ENCODE measurements at regions not wholly inside any gene's neighbourhood (a gene's known extent, or its start where the extent isn't known, plus 50 kb on each side); places are given as distances from the start of the nearest gene placed in this dataset.
A peak's percentile ranks its signal among the peaks of the same experiment; 100 is the strongest.

- TF ChIP-seq, protein P1, sequence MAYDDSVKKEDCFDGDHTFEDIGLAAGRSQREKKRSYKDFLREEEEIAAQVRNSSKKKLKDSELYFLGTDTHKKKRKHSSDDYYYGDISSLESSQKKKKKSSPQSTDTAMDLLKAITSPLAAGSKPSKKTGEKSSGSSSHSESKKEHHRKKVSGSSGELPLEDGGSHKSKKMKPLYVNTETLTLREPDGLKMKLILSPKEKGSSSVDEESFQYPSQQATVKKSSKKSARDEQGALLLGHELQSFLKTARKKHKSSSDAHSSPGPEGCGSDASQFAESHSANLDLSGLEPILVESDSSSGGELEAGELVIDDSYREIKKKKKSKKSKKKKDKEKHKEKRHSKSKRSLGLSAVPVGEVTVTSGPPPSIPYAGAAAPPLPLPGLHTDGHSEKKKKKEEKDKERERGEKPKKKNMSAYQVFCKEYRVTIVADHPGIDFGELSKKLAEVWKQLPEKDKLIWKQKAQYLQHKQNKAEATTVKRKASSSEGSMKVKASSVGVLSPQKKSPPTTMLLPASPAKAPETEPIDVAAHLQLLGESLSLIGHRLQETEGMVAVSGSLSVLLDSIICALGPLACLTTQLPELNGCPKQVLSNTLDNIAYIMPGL (CRISPR knock-in tag; IDR thresholded peaks at IDR 0.05; ENCODE audit: borderline replicate concordance), result no peak
- no peak for TF ChIP-seq CEBPB (IDR thresholded peaks at IDR 0.05)
These were observed 959.8 kb downstream of the ANKRD7 start (continued) for GRCh38 chr7:119184124-119184788.

DNA sequence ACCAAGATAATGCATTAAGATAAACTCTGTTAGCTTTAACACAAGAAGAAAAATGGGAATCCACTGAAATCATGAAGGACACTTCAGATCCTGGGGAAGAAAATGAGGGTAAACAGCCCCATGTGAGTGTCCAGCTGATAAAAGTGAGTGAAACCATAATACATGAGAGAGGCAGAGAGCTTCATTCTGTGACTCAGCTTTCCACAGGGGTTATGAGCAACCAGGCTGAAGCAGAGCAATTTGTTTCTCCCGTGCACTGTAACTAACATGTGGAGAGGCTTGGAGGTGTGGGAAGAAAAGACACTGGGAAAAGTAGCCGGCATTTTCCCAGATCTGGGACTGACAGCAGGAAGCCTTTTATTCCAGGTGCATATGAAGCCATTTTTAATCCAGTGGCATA is 971.7 kb downstream of the ANKRD7 start:
- H3K4me1 ChIP-seq, result no peaks in the 10 kb centered on the region
- TF ChIP-seq POLR2AphosphoS2 (conservative IDR thresholded peaks at IDR 0.05; ENCODE audit: low read length) (no peak), RFX5 (IDR thresholded peaks at IDR 0.05) (no peak), MYC (IDR thresholded peaks at IDR 0.05; ENCODE audit: borderline replicate concordance, low read length) (no peak), TFCP2L1 (CRISPR knock-in tag; IDR thresholded peaks at IDR 0.05) (no peak), KDM1A (IDR thresholded peaks at IDR 0.05; ENCODE audit: low read depth) (no peak), FOSB (CRISPR knock-in tag; IDR thresholded peaks at IDR 0.05) (no peak), FOXS1 (CRISPR knock-in tag; IDR thresholded peaks at IDR 0.05) (no peak), CEBPB (IDR thresholded peaks at IDR 0.05) (no peak), EHMT2 (IDR thresholded peaks at IDR 0.05; ENCODE audit: low read depth) (no peak)
- FAIRE-seq (no peak), ATAC-seq (no peak), DNase-seq (ENCODE audit: low read depth in 1 of 2, low spot score in 1 of 2) (no peak)
- H3K27ac ChIP-seq, result no peak overlapping the region
- ChIA-PET CTCF (interaction anchor here (1.7 kb wide), 1 partner anchor 20 kb away, joined by 4 read pairs; no protein-coding TSS in a partner anchor), POLR2A (no interaction called here)
- H3K4me3 ChIP-seq, result no peak overlapping the region
- 37% methylated on average over 2 of the region's 2 CpGs for WGBS (ENCODE audit: missing lambda C conversion rate)
- H3K9me3 ChIP-seq, result no peaks in the 10 kb centered on the region
- no peak overlapping the region for H3K4me2 ChIP-seq

DNA sequence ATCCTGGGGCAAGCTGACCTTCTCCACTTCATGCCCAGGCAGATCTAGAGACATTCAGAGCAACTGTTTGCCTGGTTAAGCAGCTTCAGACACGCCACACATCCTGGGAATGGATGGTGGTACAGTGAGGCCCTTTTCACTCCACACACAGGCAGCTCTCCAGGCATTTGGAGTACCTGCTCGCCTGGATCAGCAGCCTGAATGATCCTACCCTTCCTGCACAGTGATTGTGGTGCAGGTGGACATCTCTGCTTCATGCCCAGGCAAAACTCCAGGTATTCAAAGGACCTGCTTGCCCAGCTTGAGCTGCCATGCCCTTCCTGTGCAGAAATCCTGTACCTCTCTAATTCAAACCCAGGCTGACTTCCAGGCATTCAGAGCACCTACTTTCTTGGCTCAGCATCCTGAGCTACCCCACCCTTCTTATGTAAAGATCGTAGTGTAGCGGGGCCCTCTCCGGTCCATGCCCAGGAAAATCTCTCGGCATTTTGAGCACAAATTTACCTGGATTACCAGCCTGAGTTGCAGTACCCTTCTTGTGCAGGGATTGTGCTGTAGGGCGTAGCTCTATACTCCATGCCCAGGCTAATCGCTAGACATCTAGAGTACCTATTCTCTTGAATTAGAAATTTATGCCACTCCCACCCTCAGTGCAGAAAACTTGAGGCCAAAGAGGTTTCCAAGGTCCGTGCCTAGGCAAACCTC is 972.8 kb downstream of the ANKRD7 start:
- 16% methylated on average over 9 of the region's 9 CpGs for WGBS (ENCODE audit: missing lambda C conversion rate)
- ChIA-PET CTCF (interaction anchor here (0.7 to 1.7 kb wide), 4 partner anchors 9 to 66 kb away, joined by 3 to 7 read pairs (median 4); no protein-coding TSS in a partner anchor), POLR2A (no interaction called here)
- Histone ChIP-seq H3K9me3 (no peaks in the 10 kb centered on the region), H3K4me2 (no peak overlapping the region), H3K4me1 (no peaks in the 10 kb centered on the region), H3K27ac (no peak overlapping the region), H3K4me3 (no peak overlapping the region)
- no peak for DNase-seq (ENCODE audit: low read depth in 1 of 2, low spot score in 1 of 2)
- peak in 1 of 2 experiments; percentile 32; a peak in 2 of 6 replicates for ATAC-seq
- no peak for FAIRE-seq
- TF ChIP-seq NFE2L2 (conservative IDR thresholded peaks at IDR 0.05; ENCODE audit: low read length) (no peak), CBX8 (IDR thresholded peaks at IDR 0.05) (no peak), RNF2 (IDR thresholded peaks at IDR 0.05; ENCODE audit: borderline replicate concordance, low read depth) (no peak), PBX3 (IDR thresholded peaks at IDR 0.05) (no peak), EP300 (IDR thresholded peaks at IDR 0.05) (no peak), RARB (CRISPR knock-in tag; IDR thresholded peaks at IDR 0.05) (no peak), HEYL (CRISPR knock-in tag; IDR thresholded peaks at IDR 0.05) (no peak), MYC (IDR thresholded peaks at IDR 0.05; ENCODE audit: borderline replicate concordance, low read length) (no peak), POLR2A (IDR thresholded peaks at IDR 0.05; ENCODE audit: low read length) (no peak), RCOR1 (IDR thresholded peaks at IDR 0.05; ENCODE audit: low read depth, low read length) (no peak), TFCP2L1 (CRISPR knock-in tag; IDR thresholded peaks at IDR 0.05) (no peak), EHF (CRISPR knock-in tag; IDR thresholded peaks at IDR 0.05) (no peak), EHMT2 (IDR thresholded peaks at IDR 0.05; ENCODE audit: low read depth) (no peak), PHF8 (IDR thresholded peaks at IDR 0.05; ENCODE audit: borderline replicate concordance, low read depth) (no peak), TP53 (CRISPR knock-in tag; IDR thresholded peaks at IDR 0.05) (no peak), HDAC2 (IDR thresholded peaks at IDR 0.05) (no peak)
- TF ChIP-seq, protein P2, sequence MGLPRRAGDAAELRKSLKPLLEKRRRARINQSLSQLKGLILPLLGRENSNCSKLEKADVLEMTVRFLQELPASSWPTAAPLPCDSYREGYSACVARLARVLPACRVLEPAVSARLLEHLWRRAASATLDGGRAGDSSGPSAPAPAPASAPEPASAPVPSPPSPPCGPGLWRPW (IDR thresholded peaks at IDR 0.05), result no peak
- TF ChIP-seq, protein P1 (CRISPR knock-in tag; IDR thresholded peaks at IDR 0.05; ENCODE audit: borderline replicate concordance), result no peak
